B cell (primary cell): ENCODE measurements at regions not wholly inside any gene's neighbourhood (a gene's known extent, or its start where the extent isn't known, plus 50 kb on each side); places are given as distances from the start of the nearest gene placed in this dataset.
A peak's percentile ranks its signal among the peaks of the same experiment; 100 is the strongest.

Source experiments
- ATAC-seq: fragments of 200-7000 bp; cut with Tn5 transposase; one replicate; pipeline ENCODE4 v1.10.0; 2021; ENCODE audit warnings: low read depth, mild to moderate bottlenecking, moderate number of reproducible peaks, moderate library complexity
- CTCF ChIA-PET: fragments of 350-600 bp; sonication (Branson Sonifier 250); formaldehyde crosslinking; loops from one replicate; lab custom pipeline; 2021; ENCODE audit warnings: antibody characterized with exemption, inconsistent platforms; lab: Charles Lee
- POLR2A ChIA-PET: fragments of 350-600 bp; sonication (Branson Sonifier 250); formaldehyde crosslinking; loops from one replicate; lab custom pipeline; 2021; ENCODE audit warnings: antibody characterized with exemption; lab: Charles Lee
- DNase-seq: peaks from one replicate; pipeline ENCODE4 v3.0.0; 2013
- H2AFZ ChIP-seq: 2 replicates; pipeline ENCODE4 v1.6.1; 2012; ENCODE audit warnings: mild to moderate bottlenecking, low read depth, low read length; ENCODE audit not compliant: insufficient read depth, poor library complexity, severe bottlenecking
- H3K27ac ChIP-seq, 2 donors: 1 replicate in 1 of 2; 2 replicates in 1 of 2; pipeline ENCODE4 v1.5.1; 2012 to 2013; ENCODE audit warnings: low read length in 2 of 2, mild to moderate bottlenecking in 2 of 2, moderate library complexity in 1 of 2
- H3K27me3 ChIP-seq, 4 experiments: fragments of 200-600 bp in 1 of 4; sonication (generic) in 1 of 4; replicated peaks in 1 of 4; 1 replicate in 2 of 4; 2 replicates in 2 of 4; pipeline versions ENCODE4 v1.6.1 to v1.7.0; 2013 to 2016; ENCODE audit warnings: low read length in 3 of 4, mild to moderate bottlenecking in 2 of 4, mixed read lengths in 1 of 4, moderate library complexity in 1 of 4; ENCODE audit not compliant: insufficient read depth in 4 of 4, control insufficient read depth in 3 of 4; ENCODE audit errors: control extremely low read depth in 1 of 4
- H3K36me3 ChIP-seq, 2 experiments: replicated peaks in 1 of 2; 1 replicate in 1 of 2; 2 replicates in 1 of 2; pipeline versions ENCODE4 v1.6.1 to v1.7.1; 2013; ENCODE audit warnings: low read length in 1 of 2; ENCODE audit not compliant: insufficient read depth in 2 of 2, control insufficient read depth in 1 of 2; ENCODE audit errors: control extremely low read depth in 1 of 2, extremely low read depth in 1 of 2
- H3K4me1 ChIP-seq, 2 donors: fragments of 200-600 bp in 1 of 2; sonication (generic) in 1 of 2; 1 replicate in 1 of 2; 2 replicates in 1 of 2; pipeline versions ENCODE4 v1.5.1 to v1.6.1; 2013 to 2017; ENCODE audit warnings: low read length in 2 of 2; ENCODE audit not compliant: control insufficient read depth in 2 of 2, insufficient read depth in 2 of 2
- H3K4me2 ChIP-seq: replicated peaks from 2 replicates; pipeline ENCODE3; 2012; ENCODE audit warnings: mild to moderate bottlenecking, low read depth, low read length; ENCODE audit not compliant: poor library complexity, severe bottlenecking
- H3K4me3 ChIP-seq, 5 experiments: fragments of 200-600 bp in 1 of 5; sonication (generic) in 1 of 5; 1 replicate in 3 of 5; 2 replicates in 2 of 5; pipeline versions ENCODE4 v1.5.1 to v1.7.0; 2011 to 2016; ENCODE audit warnings: low read length in 4 of 5, mild to moderate bottlenecking in 4 of 5, low read depth in 2 of 5, control low read depth in 1 of 5, moderate library complexity in 1 of 5; ENCODE audit not compliant: insufficient read depth in 1 of 5; ENCODE audit errors: control extremely low read depth in 1 of 5, extremely low read depth in 1 of 5
- H3K79me2 ChIP-seq: fragments of 200-600 bp; sonication (generic); one replicate; pipeline ENCODE4 v1.6.0; 2016; ENCODE audit warnings: low read length; ENCODE audit not compliant: control insufficient read depth, insufficient read depth
- H3K9ac ChIP-seq: fragments of 200-600 bp; sonication (generic); 2 replicates; pipeline ENCODE4 v1.6.1; 2017; ENCODE audit warnings: mild to moderate bottlenecking, low read length, moderate library complexity
- H3K9me3 ChIP-seq, 3 donors: one replicate each; pipeline versions ENCODE4 v1.6.1 to v1.7.1; 2013; ENCODE audit warnings: low read length in 2 of 3; ENCODE audit not compliant: control insufficient read depth in 2 of 3, insufficient read depth in 1 of 3; ENCODE audit errors: control extremely low read depth in 1 of 3
- H4K20me1 ChIP-seq: 2 replicates; pipeline ENCODE4 v1.6.0; 2012; ENCODE audit warnings: mild to moderate bottlenecking, low read length; ENCODE audit not compliant: insufficient read depth, control insufficient read depth, poor library complexity, severe bottlenecking
- H3K27ac Mint-ChIP-seq: one replicate; pipeline ENCODE4 v1.8.0; 2021; ENCODE audit warnings: mixed read lengths
- H3K27me3 Mint-ChIP-seq: one replicate; pipeline ENCODE4 v1.8.0; 2021; ENCODE audit warnings: mixed read lengths
- H3K4me1 Mint-ChIP-seq: one replicate; pipeline ENCODE4 v1.8.0; 2021; ENCODE audit warnings: mixed read lengths
- H3K4me3 Mint-ChIP-seq: one replicate; pipeline ENCODE4 v1.8.0; 2021; ENCODE audit warnings: mixed read lengths
- H3K9me3 Mint-ChIP-seq: one replicate; pipeline ENCODE4 v1.8.0; 2022; ENCODE audit warnings: mixed read lengths; ENCODE audit not compliant: insufficient read depth
- CTCF ChIP-seq: fragments of 200-600 bp; IDR thresholded peaks from one replicate; pipeline ENCODE4 v1.8.0; 2022; ENCODE audit warnings: antibody characterized with exemption, mild to moderate bottlenecking
- EZH2 ChIP-seq: IDR thresholded peaks from 2 replicates; pipeline ENCODE4 v1.6.1; 2012; ENCODE audit warnings: borderline replicate concordance, low read depth, mild to moderate bottlenecking, moderate library complexity, low read length; ENCODE audit not compliant: insufficient read depth, poor library complexity, severe bottlenecking
- WGBS: methylation state at CpG from one replicate; pipeline ENCODE4 v1.1.5; 2013; ENCODE audit warnings: missing lambda C conversion rate; ENCODE audit not compliant: insufficient coverage; 5-methylcytosine and 5-hydroxymethylcytosine counted together
- intact Hi-C: fragments of 100-400 bp; cut with micrococcal nuclease; formaldehyde crosslinking; loops from one replicate; pipeline ENCODE4 v1.10.0; 2022

- Mint-ChIP-seq H3K4me3 (peak overlapping the region; percentile 52), H3K9me3 (no peaks in the 10 kb centered on the region), H3K27me3 (no peaks in the 10 kb centered on the region), H3K4me1 (peaks cover 70% of the 10 kb centered on the region), H3K27ac (peak overlapping the region; percentile 61)
- peak overlapping the region; percentile 56 to 60 for H3K27ac ChIP-seq
- 0% methylated on average over 3 of the region's 7 CpGs for WGBS
- peak; percentile 66 for DNase-seq
- H3K4me3 ChIP-seq = peak overlapping the region in 1 of 5 experiments; percentile 0
- peaks cover 4% of the 10 kb centered on the region for H3K79me2 ChIP-seq
- CTCF ChIA-PET = interaction anchor here (0.6 to 1.0 kb wide), 2 partner anchors 50 to 94 kb away, joined by 3 to 5 read pairs; no protein-coding TSS in a partner anchor
- peak overlapping the region; percentile 54 for H3K4me2 ChIP-seq
- no peak overlapping the region for H2AFZ ChIP-seq
- peaks cover 63 to 69% of the 10 kb centered on the region in 2 donors for H3K4me1 ChIP-seq
- no peaks in the 10 kb centered on the region for H4K20me1 ChIP-seq
- peak; percentile 87 for ATAC-seq
- no peaks in the 10 kb centered on the region for H3K36me3 ChIP-seq
- no peaks in the 10 kb centered on the region for H3K9me3 ChIP-seq
- H3K27me3 ChIP-seq = no peaks in the 10 kb centered on the region
- peak overlapping the region; percentile 0 for H3K9ac ChIP-seq
- intact Hi-C loops = loop anchor here (1.0 to 2.0 kb wide), 3 partner anchors 30 to 78 kb away; partner anchors contain the start of gene MAP3K1
- POLR2A ChIA-PET = interaction anchor here (0.7 kb wide), 1 partner anchor 119 kb away, joined by 3 read pairs; no protein-coding TSS in a partner anchor
- TF ChIP-seq CTCF (no peak), EZH2 (no peak)
These were observed 51.5 kb upstream of the MAP3K1 start for GRCh38 chr5:56763711-56764466.

- H3K4me3 ChIP-seq = no peak overlapping the region
- no peaks in the 10 kb centered on the region for H4K20me1 ChIP-seq
- H3K9me3 Mint-ChIP-seq = no peaks in the 10 kb centered on the region
- H3K4me3 Mint-ChIP-seq = peak overlapping the region; percentile 52
- intact Hi-C loops = no loop called here
- peaks cover 63 to 69% of the 10 kb centered on the region in 2 donors for H3K4me1 ChIP-seq
- TF ChIP-seq EZH2 = no peak
- TF ChIP-seq CTCF = no peak
- H3K36me3 ChIP-seq = no peaks in the 10 kb centered on the region
- 0% methylated on average over 1 of the region's 1 CpG for whole genome bisulfite sequencing
- H3K27ac Mint-ChIP-seq = peak overlapping the region; percentile 61
- peak overlapping the region; percentile 54 for H3K4me2 ChIP-seq
- H3K27me3 ChIP-seq = no peaks in the 10 kb centered on the region
- ChIA-PET POLR2A (no interaction called here), CTCF (no interaction called here)
- no peaks in the 10 kb centered on the region for H3K27me3 Mint-ChIP-seq
- H3K79me2 ChIP-seq = peaks cover 4% of the 10 kb centered on the region
- no peaks in the 10 kb centered on the region for H3K9me3 ChIP-seq
- H3K9ac ChIP-seq = no peak overlapping the region
- peak overlapping the region; percentile 56 to 60 for H3K27ac ChIP-seq
- ATAC-seq = peak; percentile 34
- no peak for DNase-seq
- H3K4me1 Mint-ChIP-seq = peaks cover 70% of the 10 kb centered on the region
- no peak overlapping the region for H2AFZ ChIP-seq
These were observed 52.2 kb upstream of the MAP3K1 start for GRCh38 chr5:56763182-56763581.
